ENCODE measurements at regions not wholly inside any gene's neighbourhood (a gene's known extent, or its start where the extent isn't known, plus 50 kb on each side); places are given as distances from the start of the nearest gene placed in this dataset.

DNA sequence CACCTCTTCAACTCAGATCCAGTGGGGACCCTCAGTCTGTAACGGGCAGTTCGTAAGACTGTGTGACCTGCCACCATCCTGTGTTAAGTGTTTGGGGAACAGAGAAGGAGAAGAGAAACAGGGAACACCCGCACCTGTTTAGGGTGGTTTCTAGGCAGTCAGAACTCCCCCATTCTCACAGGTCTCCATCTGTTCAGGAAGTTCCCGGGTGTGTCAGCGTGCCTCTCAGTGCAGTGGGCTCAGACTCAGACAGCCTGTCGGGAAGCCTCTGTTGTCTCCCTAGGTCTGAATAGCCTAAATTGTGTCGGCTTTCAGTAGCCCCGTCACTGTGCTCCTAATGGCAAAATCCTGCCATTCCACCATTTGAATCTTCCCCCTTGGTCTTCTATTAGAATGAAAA lies 256.6 kb downstream of the LOXHD1 start:
- H3K4me3 ChIP-seq (ENCODE audit: low read depth, low read length), result no peak overlapping the region
- no peak for DNase-seq (ENCODE audit: low read depth)
- TF ChIP-seq, protein P1, sequence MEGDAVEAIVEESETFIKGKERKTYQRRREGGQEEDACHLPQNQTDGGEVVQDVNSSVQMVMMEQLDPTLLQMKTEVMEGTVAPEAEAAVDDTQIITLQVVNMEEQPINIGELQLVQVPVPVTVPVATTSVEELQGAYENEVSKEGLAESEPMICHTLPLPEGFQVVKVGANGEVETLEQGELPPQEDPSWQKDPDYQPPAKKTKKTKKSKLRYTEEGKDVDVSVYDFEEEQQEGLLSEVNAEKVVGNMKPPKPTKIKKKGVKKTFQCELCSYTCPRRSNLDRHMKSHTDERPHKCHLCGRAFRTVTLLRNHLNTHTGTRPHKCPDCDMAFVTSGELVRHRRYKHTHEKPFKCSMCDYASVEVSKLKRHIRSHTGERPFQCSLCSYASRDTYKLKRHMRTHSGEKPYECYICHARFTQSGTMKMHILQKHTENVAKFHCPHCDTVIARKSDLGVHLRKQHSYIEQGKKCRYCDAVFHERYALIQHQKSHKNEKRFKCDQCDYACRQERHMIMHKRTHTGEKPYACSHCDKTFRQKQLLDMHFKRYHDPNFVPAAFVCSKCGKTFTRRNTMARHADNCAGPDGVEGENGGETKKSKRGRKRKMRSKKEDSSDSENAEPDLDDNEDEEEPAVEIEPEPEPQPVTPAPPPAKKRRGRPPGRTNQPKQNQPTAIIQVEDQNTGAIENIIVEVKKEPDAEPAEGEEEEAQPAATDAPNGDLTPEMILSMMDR (IDR thresholded peaks at IDR 0.05; ENCODE audit: low read depth, low read length, missing control alignments), result no peak

- H3K4me3 ChIP-seq (ENCODE audit: low read depth, low read length), result no peak overlapping the region
- DNase-seq (ENCODE audit: low read depth), result no peak
- TF ChIP-seq, protein P1 (IDR thresholded peaks at IDR 0.05; ENCODE audit: low read depth, low read length, missing control alignments), result no peak
Observed at GRCh38 chr18:46401486-46402070, 255.4 kb downstream of the LOXHD1 start.

DNA sequence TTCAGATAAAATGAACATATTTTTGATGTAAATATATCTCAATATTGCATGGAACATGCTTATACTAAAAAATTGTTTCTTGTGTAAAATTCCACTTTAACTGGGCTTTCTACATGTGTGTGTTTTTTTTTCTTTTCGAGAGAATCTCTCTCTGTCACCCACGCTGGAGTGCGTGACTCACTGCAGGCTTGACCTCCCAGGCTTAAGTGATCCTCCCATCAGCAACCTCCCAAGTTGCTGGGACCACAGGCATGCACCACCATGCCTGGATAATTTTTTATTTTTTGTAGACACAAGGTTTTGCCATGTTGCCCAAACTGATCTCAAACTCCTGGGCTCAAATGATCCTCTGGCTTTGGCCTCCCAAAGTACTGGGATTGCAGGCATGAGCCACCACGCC lies 254.6 kb downstream of the LOXHD1 start:
- DNase-seq (ENCODE audit: low read depth), result no peak
- no peak overlapping the region for H3K4me3 ChIP-seq (ENCODE audit: low read depth, low read length)
- TF ChIP-seq, protein P1 (IDR thresholded peaks at IDR 0.05; ENCODE audit: low read depth, low read length, missing control alignments), result no peak

DNA sequence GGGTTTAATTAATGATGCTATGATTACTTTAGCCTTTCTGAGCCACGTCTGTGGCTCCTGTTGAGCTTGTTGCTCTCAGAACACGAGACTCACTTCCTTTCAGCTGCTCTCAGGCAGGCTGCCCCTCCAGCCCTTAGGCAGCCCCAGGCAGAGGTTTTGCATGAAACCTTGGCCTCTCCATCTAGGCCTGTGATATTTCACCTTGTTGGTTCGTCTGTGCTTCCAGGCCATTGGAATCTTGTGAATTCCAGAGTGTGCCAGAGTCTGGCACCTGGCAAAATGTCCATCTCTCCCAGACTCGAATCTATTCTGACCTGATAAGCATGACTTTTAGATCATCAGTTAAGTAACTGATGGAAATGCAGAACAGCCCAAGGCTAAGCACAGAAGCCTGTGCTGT lies 254.1 kb downstream of the LOXHD1 start:
- TF ChIP-seq, protein P1 (IDR thresholded peaks at IDR 0.05; ENCODE audit: low read depth, low read length, missing control alignments), result no peak
- H3K4me3 ChIP-seq (ENCODE audit: low read depth, low read length), result no peak overlapping the region
- DNase-seq (ENCODE audit: low read depth), result no peak

DNA sequence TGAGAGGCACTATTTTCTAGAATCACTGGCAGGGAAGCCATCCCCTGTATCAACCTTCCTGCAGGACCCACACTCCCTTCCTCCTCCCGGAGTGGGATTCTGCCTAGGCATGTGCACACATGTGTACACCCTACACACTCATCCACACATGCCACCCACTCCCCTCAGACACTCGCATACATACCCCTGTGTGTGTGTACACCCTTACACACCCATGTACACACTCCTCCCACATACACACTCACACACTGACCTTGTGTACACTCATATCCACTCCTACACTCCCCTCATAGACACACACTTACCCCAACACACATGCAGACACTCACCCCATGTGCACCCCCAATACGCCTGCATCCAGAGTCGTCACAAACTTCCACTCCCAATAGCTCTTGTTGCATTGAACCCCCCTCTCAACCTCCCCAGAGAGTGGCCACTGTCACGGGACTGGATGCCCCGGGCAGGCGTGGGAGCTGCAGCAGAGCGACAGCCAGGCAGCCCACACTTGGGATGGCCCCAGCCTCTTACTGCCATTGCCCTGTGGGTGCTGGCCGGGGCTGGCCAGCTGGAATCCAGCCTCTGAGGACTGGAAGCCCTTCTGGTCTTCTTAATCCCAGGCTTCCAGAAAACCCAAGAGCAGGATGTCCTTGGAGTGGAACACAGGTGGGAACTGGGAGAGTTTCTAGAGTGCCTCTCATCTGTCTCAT lies 251.0 kb downstream of the LOXHD1 start:
- no peak for DNase-seq (ENCODE audit: low read depth)
- TF ChIP-seq, protein P1 (IDR thresholded peaks at IDR 0.05; ENCODE audit: low read depth, low read length, missing control alignments), result no peak

DNA sequence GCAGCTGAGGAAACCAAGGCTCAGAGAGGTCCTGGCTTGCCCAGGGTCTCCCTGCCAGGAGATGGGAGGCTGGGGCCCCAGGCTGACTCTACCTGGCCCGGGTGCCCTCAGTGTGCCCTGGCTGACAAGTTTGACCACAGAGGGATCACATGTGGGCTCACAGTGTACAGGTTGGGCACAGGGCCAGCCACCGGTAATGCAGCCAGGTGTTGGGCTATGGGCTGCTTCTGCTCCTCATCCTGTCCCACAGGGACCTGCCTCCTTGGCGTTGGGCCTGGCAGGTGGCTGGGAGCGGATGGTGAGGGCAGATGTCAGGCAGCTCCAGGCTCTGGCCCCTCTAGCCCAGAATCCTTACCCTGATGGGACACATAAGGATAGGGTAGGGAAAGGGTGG lies 250.5 kb downstream of the LOXHD1 start:
- TF ChIP-seq, protein P1 (IDR thresholded peaks at IDR 0.05; ENCODE audit: low read depth, low read length, missing control alignments), result no peak

More for the DNA sequence above, 251.0 kb downstream of the LOXHD1 start:
- no peak overlapping the region for H3K4me3 ChIP-seq (ENCODE audit: low read depth, low read length)

More for the DNA sequence above, 250.5 kb downstream of the LOXHD1 start:
- H3K4me3 ChIP-seq (ENCODE audit: low read depth, low read length), result no peak overlapping the region
- DNase-seq (ENCODE audit: low read depth), result no peak

All from GM12864 (cell line).